GM23338 (cell line): ENCODE measurements at regions not wholly inside any gene's neighbourhood (a gene's known extent, or its start where the extent isn't known, plus 50 kb on each side); places are given as distances from the start of the nearest gene placed in this dataset.

ENCODE experiments used
- ATAC-seq: fragments of 200-7000 bp; cut with Tn5 transposase; 3 replicates; pipeline ENCODE4 v1.9.1; 2020
- DNase-seq: peaks from one replicate; pipeline ENCODE4 v3.0.0-alpha.2; 2015; ENCODE audit warnings: low spot score
- H2AFZ ChIP-seq: fragments of 200-600 bp; sonication (generic); 2 replicates; pipeline ENCODE4 v1.8.0; 2016; ENCODE audit warnings: antibody characterized with exemption, mild to moderate bottlenecking, moderate library complexity
- H3F3A ChIP-seq: fragments of 200-600 bp; sonication (generic); replicated peaks from 2 replicates; pipeline ENCODE4 v1.8.0; 2017; ENCODE audit warnings: antibody characterized with exemption, mixed run types, low read depth
- H3K27ac ChIP-seq: fragments of 200-600 bp; sonication (generic); 2 replicates; pipeline ENCODE4 v1.6.1; 2016; ENCODE audit warnings: low read depth
- H3K27me3 ChIP-seq: fragments of 200-600 bp; sonication (generic); 2 replicates; pipeline ENCODE4 v1.8.0; 2016; ENCODE audit warnings: mild to moderate bottlenecking, mixed run types, moderate library complexity; ENCODE audit not compliant: insufficient read depth
- H3K36me3 ChIP-seq: fragments of 200-600 bp; sonication (generic); 2 replicates; pipeline ENCODE4 v1.8.0; 2016; ENCODE audit warnings: mild to moderate bottlenecking; ENCODE audit not compliant: insufficient read depth
- H3K4me1 ChIP-seq: fragments of 200-600 bp; sonication (generic); 2 replicates; pipeline ENCODE4 v1.8.0; 2016; ENCODE audit warnings: mild to moderate bottlenecking, moderate library complexity; ENCODE audit not compliant: insufficient read depth
- H3K4me2 ChIP-seq: fragments of 200-600 bp; sonication (generic); 2 replicates; pipeline ENCODE4 v1.7.1; 2017; ENCODE audit warnings: mixed run types
- H3K4me3 ChIP-seq: fragments of 200-600 bp; sonication (generic); 2 replicates; pipeline ENCODE4 v1.6.1; 2016; ENCODE audit warnings: mixed run types
- H3K79me2 ChIP-seq: fragments of 200-600 bp; sonication (generic); replicated peaks from 2 replicates; pipeline ENCODE4 v1.8.0; 2017; ENCODE audit warnings: mild to moderate bottlenecking; ENCODE audit not compliant: insufficient read depth
- H3K9me2 ChIP-seq: fragments of 200-600 bp; sonication (generic); 2 replicates; pipeline ENCODE4 v1.8.0; 2017; ENCODE audit not compliant: insufficient read depth
- H4K20me1 ChIP-seq: fragments of 200-600 bp; sonication (generic); replicated peaks from 2 replicates; pipeline ENCODE4 v1.8.0; 2017; ENCODE audit warnings: mild to moderate bottlenecking; ENCODE audit not compliant: insufficient read depth
- H3K27ac Mint-ChIP-seq: 2 replicates; pipeline ENCODE4 v1.8.0; 2020; ENCODE audit warnings: inconsistent platforms, mild to moderate bottlenecking, moderate library complexity, mixed read lengths
- H3K27me3 Mint-ChIP-seq: 3 replicates; pipeline ENCODE4 v1.8.0; 2022; ENCODE audit warnings: low read depth, mild to moderate bottlenecking, moderate library complexity, mixed read lengths, inconsistent platforms; ENCODE audit not compliant: insufficient read depth, poor library complexity
- H3K36me3 Mint-ChIP-seq: 3 replicates; pipeline ENCODE4 v1.8.0; 2021; ENCODE audit warnings: low read depth, mild to moderate bottlenecking, inconsistent platforms, moderate library complexity, mixed read lengths
- H3K4me1 Mint-ChIP-seq: 3 replicates; pipeline ENCODE4 v1.8.0; 2020; ENCODE audit warnings: mild to moderate bottlenecking, inconsistent platforms, mixed read lengths
- H3K4me3 Mint-ChIP-seq: 3 replicates; pipeline ENCODE4 v1.8.0; 2021; ENCODE audit warnings: moderate library complexity, mild to moderate bottlenecking, inconsistent platforms, mixed read lengths
- H3K9me3 Mint-ChIP-seq: 3 replicates; pipeline ENCODE4 v1.8.0; 2020; ENCODE audit warnings: moderate library complexity, mild to moderate bottlenecking, inconsistent platforms, mixed read lengths
- CTCF ChIP-seq, 2 experiments: fragments of 200-600 bp in 1 of 2; sonication (generic) in 1 of 2; conservative IDR thresholded peaks; 2 replicates each; pipeline versions ENCODE4 v1.5.1 to v1.6.1; 2016 to 2017; ENCODE audit warnings: antibody characterized with exemption in 2 of 2, low read depth in 2 of 2, mild to moderate bottlenecking in 2 of 2, moderate library complexity in 1 of 2
- EZH2 ChIP-seq: fragments of 200-600 bp; sonication (generic); IDR thresholded peaks from one replicate; pipeline ENCODE4 v1.8.0; 2017; ENCODE audit warnings: antibody characterized with exemption, mild to moderate bottlenecking, low read depth; ENCODE audit not compliant: unreplicated experiment
- EZH2phosphoT487 ChIP-seq: fragments of 200-600 bp; sonication (generic); IDR thresholded peaks from one replicate; pipeline ENCODE4 v1.8.1; 2018; ENCODE audit warnings: antibody characterized with exemption; ENCODE audit not compliant: unreplicated experiment
- NANOG ChIP-seq: IDR thresholded peaks from 2 replicates; pipeline ENCODE4 v1.6.1; 2016; ENCODE audit warnings: antibody characterized with exemption, borderline replicate concordance
- ZNF331 ChIP-seq: fragments of 250-450 bp; sonication (Bioruptor Pico); IDR thresholded peaks from 2 replicates; pipeline ENCODE4 v1.5.0; 2020; ENCODE audit warnings: low read depth, mild to moderate bottlenecking, moderate library complexity
- TF ChIP-seq, protein P1 (sequence below): IDR thresholded peaks from 2 replicates; pipeline ENCODE4 v1.6.1; 2016; ENCODE audit warnings: antibody characterized with exemption
- TF ChIP-seq, protein P2 (sequence below): fragments of 250-450 bp; sonication (Bioruptor Pico); IDR thresholded peaks from 2 replicates; pipeline ENCODE4 v1.5.0; 2020; ENCODE audit warnings: mild to moderate bottlenecking, moderate library complexity

DNA sequence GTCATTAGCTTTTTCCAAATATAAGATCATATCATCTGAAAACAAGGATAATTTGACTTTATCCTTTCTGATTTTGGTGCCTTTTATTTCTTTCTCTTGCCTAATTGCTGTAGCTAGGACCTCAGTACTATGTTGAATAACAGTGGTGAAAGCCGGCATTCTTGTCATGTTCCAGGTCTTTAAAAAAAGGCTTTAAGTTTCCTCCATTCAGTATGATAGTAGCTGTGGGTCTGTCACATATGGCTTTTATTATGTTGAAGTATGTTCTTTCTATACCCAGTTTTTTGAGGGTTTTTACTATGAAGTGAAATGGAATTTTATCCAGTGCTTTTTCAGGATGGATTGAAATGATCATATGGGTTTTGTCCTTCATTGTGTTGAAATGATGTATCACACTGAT, 115.8 kb downstream of the DUSP10 start:
- no peaks in the 10 kb centered on the region for H3F3A ChIP-seq
- no peaks in the 10 kb centered on the region for H3K36me3 ChIP-seq
- ATAC-seq (no peak), DNase-seq (no peak)
- no peak overlapping the region for H3K4me3 ChIP-seq
- no peak overlapping the region for H3K27ac ChIP-seq
- Mint-ChIP-seq H3K4me3 (no peak overlapping the region), H3K9me3 (no peaks in the 10 kb centered on the region; the same call in 2 of the 3 replicates), H3K27ac (no peak overlapping the region), H3K27me3 (no peaks in the 10 kb centered on the region), H3K36me3 (no peaks in the 10 kb centered on the region), H3K4me1 (peaks cover 5% of the 10 kb centered on the region; the same call in 2 of the 3 replicates)
- peaks cover 8% of the 10 kb centered on the region; the same call in 1 of the 2 replicates for H3K9me2 ChIP-seq
- H3K27me3 ChIP-seq = no peaks in the 10 kb centered on the region
- no peak overlapping the region for H3K4me2 ChIP-seq
- H3K4me1 ChIP-seq = peaks cover 4% of the 10 kb centered on the region
- no peak overlapping the region for H2AFZ ChIP-seq
- TF ChIP-seq CTCF (conservative IDR thresholded peaks at IDR 0.05; ENCODE audit: low read depth in 2 of 2) (no peak), EZH2phosphoT487 (no peak), ZNF331 (CRISPR knock-in tag) (no peak), NANOG (no peak), EZH2 (no peak)
- TF ChIP-seq, protein P1, sequence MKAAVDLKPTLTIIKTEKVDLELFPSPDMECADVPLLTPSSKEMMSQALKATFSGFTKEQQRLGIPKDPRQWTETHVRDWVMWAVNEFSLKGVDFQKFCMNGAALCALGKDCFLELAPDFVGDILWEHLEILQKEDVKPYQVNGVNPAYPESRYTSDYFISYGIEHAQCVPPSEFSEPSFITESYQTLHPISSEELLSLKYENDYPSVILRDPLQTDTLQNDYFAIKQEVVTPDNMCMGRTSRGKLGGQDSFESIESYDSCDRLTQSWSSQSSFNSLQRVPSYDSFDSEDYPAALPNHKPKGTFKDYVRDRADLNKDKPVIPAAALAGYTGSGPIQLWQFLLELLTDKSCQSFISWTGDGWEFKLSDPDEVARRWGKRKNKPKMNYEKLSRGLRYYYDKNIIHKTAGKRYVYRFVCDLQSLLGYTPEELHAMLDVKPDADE = no peak
- TF ChIP-seq, protein P2, sequence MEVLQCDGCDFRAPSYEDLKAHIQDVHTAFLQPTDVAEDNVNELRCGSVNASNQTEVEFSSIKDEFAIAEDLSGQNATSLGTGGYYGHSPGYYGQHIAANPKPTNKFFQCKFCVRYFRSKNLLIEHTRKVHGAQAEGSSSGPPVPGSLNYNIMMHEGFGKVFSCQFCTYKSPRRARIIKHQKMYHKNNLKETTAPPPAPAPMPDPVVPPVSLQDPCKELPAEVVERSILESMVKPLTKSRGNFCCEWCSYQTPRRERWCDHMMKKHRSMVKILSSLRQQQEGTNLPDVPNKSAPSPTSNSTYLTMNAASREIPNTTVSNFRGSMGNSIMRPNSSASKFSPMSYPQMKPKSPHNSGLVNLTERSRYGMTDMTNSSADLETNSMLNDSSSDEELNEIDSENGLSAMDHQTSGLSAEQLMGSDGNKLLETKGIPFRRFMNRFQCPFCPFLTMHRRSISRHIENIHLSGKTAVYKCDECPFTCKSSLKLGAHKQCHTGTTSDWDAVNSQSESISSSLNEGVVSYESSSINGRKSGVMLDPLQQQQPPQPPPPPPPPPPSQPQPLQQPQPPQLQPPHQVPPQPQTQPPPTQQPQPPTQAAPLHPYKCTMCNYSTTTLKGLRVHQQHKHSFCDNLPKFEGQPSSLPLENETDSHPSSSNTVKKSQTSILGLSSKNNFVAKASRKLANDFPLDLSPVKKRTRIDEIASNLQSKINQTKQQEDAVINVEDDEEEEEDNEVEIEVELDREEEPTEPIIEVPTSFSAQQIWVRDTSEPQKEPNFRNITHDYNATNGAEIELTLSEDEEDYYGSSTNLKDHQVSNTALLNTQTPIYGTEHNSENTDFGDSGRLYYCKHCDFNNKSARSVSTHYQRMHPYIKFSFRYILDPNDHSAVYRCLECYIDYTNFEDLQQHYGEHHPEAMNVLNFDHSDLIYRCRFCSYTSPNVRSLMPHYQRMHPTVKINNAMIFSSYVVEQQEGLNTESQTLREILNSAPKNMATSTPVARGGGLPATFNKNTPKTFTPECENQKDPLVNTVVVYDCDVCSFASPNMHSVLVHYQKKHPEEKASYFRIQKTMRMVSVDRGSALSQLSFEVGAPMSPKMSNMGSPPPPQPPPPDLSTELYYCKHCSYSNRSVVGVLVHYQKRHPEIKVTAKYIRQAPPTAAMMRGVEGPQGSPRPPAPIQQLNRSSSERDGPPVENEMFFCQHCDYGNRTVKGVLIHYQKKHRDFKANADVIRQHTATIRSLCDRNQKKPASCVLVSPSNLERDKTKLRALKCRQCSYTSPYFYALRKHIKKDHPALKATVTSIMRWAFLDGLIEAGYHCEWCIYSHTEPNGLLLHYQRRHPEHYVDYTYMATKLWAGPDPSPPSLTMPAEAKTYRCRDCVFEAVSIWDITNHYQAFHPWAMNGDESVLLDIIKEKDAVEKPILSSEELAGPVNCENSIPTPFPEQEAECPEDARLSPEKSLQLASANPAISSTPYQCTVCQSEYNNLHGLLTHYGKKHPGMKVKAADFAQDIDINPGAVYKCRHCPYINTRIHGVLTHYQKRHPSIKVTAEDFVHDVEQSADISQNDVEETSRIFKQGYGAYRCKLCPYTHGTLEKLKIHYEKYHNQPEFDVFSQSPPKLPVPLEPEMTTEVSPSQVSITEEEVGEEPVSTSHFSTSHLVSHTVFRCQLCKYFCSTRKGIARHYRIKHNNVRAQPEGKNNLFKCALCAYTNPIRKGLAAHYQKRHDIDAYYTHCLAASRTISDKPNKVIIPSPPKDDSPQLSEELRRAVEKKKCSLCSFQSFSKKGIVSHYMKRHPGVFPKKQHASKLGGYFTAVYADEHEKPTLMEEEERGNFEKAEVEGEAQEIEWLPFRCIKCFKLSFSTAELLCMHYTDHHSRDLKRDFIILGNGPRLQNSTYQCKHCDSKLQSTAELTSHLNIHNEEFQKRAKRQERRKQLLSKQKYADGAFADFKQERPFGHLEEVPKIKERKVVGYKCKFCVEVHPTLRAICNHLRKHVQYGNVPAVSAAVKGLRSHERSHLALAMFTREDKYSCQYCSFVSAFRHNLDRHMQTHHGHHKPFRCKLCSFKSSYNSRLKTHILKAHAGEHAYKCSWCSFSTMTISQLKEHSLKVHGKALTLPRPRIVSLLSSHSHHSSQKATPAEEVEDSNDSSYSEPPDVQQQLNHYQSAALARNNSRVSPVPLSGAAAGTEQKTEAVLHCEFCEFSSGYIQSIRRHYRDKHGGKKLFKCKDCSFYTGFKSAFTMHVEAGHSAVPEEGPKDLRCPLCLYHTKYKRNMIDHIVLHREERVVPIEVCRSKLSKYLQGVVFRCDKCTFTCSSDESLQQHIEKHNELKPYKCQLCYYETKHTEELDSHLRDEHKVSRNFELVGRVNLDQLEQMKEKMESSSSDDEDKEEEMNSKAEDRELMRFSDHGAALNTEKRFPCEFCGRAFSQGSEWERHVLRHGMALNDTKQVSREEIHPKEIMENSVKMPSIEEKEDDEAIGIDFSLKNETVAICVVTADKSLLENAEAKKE (CRISPR knock-in tag) = no peak
- H4K20me1 ChIP-seq = no peaks in the 10 kb centered on the region
- H3K79me2 ChIP-seq = no peaks in the 10 kb centered on the region
